ENCODE measurements at regions not wholly inside any gene's neighbourhood (a gene's known extent, or its start where the extent isn't known, plus 50 kb on each side); places are given as distances from the start of the nearest gene placed in this dataset.

GRCh38 chr1:5394111-5394510 lies 598.1 kb downstream of the NPHP4 start:
- no peak for DNase-seq

GRCh38 chr1:5393603-5394002 lies 598.6 kb downstream of the NPHP4 start:
- no peak for DNase-seq

GRCh38 chr1:5393146-5393545 lies 599.1 kb downstream of the NPHP4 start:
- no peak for DNase-seq

DNA sequence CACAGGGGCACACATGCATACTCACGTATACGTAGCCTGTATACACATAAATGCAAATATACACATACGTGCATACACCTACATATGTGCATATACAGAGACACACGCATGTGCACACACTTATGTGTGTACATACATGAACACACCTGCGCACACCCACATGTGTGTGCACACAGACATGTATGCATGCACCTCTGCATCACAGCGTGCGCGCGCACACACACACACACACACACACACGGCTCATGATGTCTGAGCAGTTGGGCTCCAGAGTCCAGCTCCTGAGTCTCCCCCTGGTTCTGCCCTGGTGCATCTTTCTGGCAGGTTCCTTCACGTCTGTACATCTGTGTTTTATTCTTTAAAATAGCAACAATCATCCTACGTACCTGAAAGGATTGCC lies 600.5 kb downstream of the NPHP4 start:
- DNase-seq = no peak

DNA sequence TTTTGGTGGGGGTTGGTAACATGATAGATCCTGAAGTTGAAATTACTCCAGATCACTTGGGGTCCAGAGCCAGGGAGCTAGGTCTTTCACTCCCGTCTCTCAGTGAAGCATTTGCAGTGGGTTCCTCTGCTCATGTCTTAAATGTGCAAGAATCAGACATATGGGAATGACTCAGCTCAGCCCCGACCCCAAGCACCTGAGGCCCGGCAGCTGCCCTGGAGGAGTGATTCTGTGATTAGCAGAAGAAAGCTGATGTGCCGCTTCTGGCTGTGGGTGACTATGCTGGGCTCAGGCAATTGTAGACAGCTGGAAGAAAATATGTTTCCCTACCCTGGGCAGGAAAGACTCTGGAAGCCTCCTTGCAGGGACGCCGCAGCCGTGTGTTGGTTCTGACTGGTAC lies 601.7 kb downstream of the NPHP4 start:
- DNase-seq = no peak

DNA sequence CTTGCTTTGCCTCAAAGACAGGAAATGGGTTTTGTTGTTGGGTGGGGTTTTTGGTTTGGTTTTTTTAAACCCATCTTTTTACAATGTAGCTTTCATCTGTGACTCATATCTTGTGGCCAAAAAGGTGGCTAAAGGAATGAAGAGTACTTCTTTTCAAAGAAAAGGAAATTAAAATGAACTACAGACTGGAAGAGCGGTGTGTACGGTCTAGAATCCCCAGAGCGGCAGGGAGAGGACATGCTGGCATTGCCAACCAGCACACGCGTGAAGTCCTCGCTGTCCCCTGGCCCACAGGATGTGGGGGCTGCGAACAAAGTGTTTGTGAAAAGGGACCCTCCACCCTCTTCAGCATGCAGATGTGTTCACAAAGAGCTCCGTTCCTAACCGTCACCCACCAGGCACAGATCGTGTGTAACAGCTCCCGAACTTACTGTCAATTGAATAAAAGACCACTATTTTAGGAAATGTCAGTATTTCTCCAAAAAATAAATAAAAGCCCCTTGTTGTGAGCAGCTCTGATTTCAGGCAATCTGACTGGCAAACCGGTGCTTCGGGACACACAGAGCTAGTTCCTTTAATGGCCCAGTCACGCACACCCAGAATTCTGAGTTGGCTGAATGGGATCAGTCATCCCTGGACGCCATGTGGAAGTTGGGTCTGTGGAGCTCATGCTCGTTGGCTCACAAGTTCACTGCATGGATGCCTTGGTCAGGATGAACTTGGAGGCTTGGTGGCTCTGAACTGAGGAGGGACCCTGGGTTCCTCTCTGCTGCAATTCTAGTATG lies 602.9 kb downstream of the NPHP4 start:
- DNase-seq = no peak

GRCh38 chr1:5388622-5389021 lies 603.6 kb downstream of the NPHP4 start:
- no peak for DNase-seq

GRCh38 chr1:5386371-5386770 lies 605.9 kb downstream of the NPHP4 start:
- no peak for DNase-seq

GRCh38 chr1:5385956-5386355 lies 606.3 kb downstream of the NPHP4 start:
- no peak for DNase-seq

GRCh38 chr1:5385096-5385799 lies 607.0 kb downstream of the NPHP4 start:
- DNase-seq = no peak

GRCh38 chr1:5381491-5381890 lies 610.7 kb downstream of the NPHP4 start:
- DNase-seq = no peak

GRCh38 chr1:5379176-5379759 lies 613.0 kb downstream of the NPHP4 start:
- DNase-seq = no peak

DNA sequence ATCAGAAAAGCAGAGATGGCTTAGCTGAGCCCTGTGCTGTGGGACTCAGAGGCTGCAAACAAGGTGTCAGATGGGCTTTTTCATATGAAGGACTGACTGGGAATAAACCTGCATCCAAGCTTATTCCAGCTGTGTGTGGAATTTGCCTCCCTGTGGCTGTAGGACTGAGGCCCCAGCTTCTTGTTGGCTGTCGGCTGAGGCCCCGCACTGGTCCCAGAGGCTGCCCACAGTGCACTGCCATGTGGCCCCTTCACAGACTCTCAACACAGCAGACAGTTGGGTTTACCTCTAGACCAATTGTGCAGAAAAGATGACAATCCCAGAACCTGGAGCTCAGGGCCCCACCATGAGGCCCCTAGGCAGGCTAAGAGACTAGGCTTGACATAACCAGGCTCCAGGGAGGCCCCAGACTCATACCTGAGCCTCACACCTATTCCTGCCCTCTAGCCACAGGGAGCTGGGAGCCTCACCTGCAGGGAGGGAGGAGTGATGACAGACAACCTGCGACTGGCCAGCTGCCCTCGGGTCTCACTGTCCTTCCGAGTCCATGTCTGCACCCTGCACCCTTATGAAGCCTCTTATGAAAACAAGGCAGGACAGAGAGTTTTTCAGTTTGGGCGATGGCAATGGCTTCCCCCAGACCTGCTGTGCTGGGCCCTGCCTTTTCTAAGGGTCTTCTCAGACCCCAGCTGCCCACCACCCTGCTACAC lies 615.5 kb downstream of the NPHP4 start:
- no peak for DNase-seq

DNA sequence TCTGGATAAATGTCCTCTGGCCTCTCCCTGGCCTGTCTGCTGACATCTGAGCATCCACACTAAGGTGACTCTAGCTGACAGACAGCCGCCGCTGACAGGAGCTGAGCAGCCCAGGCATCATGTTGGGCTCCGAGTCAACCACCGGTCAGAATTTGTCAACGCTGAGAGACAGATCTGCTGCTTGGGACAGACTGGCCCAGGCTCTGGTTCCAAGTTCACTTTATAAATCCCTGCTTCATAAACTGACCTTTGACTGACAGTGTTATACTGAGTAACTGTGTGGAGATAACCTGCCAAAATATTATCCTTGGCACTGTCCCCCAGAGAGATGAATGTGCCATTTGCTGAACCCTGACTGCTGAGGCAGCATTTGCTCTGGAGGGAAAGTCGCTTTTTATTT lies 616.7 kb downstream of the NPHP4 start:
- DNase-seq = no peak

- no peak for DNase-seq
Measured at GRCh38 chr1:5374192-5374591, 618.0 kb downstream of the NPHP4 start.

GRCh38 chr1:5373281-5373680 lies 618.9 kb downstream of the NPHP4 start:
- DNase-seq = no peak

- no peak for DNase-seq
Measured at GRCh38 chr1:5371270-5371669, 621.0 kb downstream of the NPHP4 start.

GRCh38 chr1:5370311-5370710 lies 621.9 kb downstream of the NPHP4 start:
- no peak for DNase-seq

GRCh38 chr1:5369223-5369622 lies 623.0 kb downstream of the NPHP4 start:
- DNase-seq = no peak

- DNase-seq = no peak
Measured at GRCh38 chr1:5368201-5368600, 624.0 kb downstream of the NPHP4 start.

DNA sequence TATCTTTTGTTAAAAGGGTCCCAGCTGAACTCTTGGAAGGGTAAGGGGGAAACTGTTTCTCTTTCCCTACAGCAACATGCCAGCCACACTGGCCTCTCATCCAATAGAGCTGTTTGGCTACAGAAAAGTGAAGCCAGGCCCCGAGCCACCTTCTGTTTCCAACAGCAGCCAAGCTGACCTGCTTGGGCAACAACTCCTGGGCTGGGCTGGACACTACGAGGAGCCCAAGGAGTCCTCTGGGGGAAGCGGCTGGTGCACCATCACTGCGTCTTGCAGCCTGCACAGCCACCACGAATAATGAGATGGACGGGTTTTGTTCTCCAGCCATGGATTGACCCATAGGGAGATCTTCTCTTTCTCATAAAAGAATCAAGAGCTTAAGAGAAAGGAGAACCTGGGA lies 624.9 kb downstream of the NPHP4 start:
- no peak for DNase-seq

DNA sequence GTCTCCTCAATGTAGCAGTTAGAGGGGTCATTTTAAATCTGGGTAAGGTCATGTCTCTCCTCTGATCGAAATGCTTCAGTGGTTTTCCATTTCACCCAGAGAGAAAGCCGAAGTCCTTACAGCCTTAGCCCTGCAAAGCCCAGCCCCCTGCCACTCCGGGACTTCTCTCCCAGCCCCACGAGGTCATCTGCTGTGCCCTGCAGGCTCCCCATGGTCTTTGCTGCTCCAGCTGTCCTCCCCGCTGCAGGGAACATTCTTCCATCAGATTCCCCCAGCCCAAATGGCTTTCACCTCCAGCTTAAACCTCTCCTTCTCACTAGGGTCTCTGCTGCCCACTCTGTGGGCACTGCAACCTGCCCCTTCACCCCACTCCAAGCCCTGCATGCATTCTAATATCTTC lies 626.5 kb downstream of the NPHP4 start:
- DNase-seq = no peak

DNA sequence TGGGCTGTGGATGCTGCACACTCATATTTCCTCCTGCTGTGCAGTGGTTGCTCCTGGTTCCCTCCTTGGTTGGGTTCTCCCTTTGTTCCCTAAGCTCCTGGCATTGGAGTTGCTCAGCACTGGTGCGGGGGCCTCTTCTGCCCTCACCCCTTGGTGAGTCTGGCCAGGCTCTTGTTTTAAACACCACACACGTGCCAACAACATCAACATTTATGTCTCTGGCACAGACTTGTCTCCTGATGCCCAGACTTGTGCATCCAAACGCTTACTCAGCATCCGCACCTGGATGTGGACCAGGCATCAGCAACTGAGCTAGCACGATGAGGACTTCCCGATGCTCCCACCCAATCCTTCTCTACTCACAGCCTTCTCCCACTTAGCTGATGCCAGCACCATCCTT lies 627.6 kb downstream of the NPHP4 start:
- no peak for DNase-seq

DNA sequence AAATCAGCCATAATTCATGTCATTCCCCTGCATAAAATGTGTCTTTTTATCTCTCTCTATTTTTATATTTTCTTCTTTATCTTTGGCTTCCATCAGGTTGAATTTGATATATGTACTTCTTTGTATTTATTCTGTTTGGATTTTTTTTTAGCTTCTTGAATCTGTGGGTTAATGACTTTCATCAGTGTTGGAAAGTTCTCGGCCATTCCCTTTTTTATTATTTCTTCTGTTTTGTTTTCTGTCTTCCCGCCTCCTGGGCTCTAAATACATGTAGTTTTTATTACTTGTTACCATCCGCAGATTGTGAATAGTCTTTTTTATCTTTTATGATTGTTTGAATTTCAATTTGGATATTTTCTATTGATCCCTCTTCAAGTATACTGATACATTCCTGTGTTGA lies 637.5 kb downstream of the NPHP4 start:
- DNase-seq = no peak

Data from CD4-positive, alpha-beta T cell treated with Interferon gamma for 1 hour (primary cell).